ENCODE measurements at regions not wholly inside any gene's neighbourhood (a gene's known extent, or its start where the extent isn't known, plus 50 kb on each side); places are given as distances from the start of the nearest gene placed in this dataset.
A peak's percentile ranks its signal among the peaks of the same experiment; 100 is the strongest.

DNA sequence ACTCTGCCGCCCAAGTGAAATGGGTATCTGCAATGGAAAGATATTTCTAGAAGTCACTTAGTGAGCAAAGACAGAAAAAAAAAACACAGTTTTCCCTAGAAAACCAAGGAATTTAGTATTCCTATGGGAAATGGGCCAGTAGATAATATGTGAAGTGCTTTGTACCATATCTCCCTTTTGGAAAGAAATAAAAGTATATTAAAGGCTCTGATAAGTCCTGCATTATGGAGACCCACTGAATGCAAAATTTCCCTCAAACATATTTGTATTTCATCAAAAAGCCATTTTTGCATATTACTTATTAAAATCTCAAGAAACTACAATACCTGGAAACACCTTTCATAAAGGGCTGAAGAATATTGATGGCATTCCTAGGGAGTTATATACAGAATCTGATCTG, 51.6 kb upstream of the DYNLRB2 start:
- no peak for DNase-seq
- in situ Hi-C loops (cut with HindIII; ENCODE audit: low pct_ligation_motif_present, low pct_unique_long_range_greater_than_20kb, low sequenced_read_pairs), result no loop called here

DNA sequence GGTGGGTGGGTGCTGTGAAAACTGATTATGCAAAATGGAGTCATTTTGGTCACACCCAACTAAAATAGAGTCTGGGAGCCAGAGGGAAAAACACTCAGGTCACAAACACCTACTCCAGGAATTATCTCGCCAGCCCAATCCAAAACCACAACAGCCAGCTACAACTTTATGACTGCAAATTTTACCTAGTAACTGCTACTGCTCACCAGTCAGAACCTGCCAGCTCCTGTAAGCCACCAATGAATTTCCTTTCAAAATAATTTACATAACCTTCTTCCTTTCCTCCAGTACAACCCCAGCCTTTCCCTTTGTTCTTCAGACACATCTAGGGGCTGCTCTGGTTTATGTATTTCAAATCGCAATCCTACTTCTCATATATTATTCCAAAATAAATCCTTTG, 52.6 kb upstream of the DYNLRB2 start:
- in situ Hi-C loops (cut with HindIII; ENCODE audit: low pct_ligation_motif_present, low pct_unique_long_range_greater_than_20kb, low sequenced_read_pairs), result no loop called here
- no peak for DNase-seq

DNA sequence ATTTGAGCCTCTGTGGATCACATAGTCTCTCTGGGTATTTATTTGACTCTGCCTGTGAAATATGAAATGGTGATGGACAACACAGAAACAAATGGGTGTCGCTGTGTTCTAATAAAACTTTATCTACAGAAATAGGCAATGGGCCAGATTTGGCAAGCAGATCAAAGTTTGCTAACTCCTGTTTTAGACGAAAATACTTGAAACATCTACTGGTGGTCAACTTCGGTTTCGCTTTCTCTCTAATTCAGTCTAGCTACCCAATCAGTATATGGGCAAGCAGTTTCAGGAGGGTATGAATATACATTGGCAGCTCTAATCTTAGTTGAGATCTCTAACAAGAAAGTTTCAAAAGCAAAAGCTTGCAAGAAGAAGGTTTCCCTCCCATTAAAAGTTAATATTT, 60.1 kb upstream of the DYNLRB2 start:
- no peak for DNase-seq
- in situ Hi-C loops (cut with HindIII; ENCODE audit: low pct_ligation_motif_present, low pct_unique_long_range_greater_than_20kb, low sequenced_read_pairs), result no loop called here

DNA sequence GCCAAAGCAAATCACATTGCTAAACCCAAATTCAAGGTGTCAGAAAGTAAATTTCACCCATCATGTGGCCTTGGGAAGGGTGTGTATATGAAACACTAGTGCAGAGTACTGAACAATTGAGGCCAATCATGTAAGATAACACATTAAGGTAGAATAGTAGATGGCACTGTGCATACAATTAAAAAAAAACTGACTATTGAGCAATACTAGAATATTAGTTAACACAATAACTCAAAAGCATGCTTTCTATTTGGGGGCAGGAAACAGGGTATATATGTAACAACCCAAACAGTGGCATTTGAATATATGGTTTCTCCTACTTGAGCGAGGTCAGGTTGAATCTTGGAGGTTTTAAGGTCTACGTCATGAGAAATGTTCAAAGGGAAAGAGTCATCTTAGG, 63.0 kb upstream of the DYNLRB2 start:
- in situ Hi-C loops (cut with HindIII; ENCODE audit: low pct_ligation_motif_present, low pct_unique_long_range_greater_than_20kb, low sequenced_read_pairs), result no loop called here
- DNase-seq, result no peak

DNA sequence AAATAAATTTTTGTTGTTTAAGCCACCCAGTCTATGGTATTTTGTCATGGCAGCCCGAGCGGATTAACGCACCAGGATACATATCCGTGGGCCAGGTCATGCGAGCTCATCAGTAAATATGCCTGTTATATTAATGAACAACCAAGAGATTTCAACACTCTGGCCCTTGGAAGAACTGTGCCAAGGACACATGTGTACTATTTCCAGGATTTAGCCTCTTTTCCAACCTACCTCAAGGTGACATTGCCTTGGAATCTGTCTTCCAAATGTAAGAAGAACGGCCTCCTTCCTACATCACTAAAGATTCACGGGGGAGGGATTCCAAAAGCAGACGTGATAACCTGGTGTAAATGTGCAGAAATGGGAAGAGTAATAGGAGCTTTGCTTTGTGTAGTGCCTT, 72.8 kb upstream of the DYNLRB2 start:
- no peak for DNase-seq
- in situ Hi-C loops (cut with HindIII; ENCODE audit: low pct_ligation_motif_present, low pct_unique_long_range_greater_than_20kb, low sequenced_read_pairs), result no loop called here

DNA sequence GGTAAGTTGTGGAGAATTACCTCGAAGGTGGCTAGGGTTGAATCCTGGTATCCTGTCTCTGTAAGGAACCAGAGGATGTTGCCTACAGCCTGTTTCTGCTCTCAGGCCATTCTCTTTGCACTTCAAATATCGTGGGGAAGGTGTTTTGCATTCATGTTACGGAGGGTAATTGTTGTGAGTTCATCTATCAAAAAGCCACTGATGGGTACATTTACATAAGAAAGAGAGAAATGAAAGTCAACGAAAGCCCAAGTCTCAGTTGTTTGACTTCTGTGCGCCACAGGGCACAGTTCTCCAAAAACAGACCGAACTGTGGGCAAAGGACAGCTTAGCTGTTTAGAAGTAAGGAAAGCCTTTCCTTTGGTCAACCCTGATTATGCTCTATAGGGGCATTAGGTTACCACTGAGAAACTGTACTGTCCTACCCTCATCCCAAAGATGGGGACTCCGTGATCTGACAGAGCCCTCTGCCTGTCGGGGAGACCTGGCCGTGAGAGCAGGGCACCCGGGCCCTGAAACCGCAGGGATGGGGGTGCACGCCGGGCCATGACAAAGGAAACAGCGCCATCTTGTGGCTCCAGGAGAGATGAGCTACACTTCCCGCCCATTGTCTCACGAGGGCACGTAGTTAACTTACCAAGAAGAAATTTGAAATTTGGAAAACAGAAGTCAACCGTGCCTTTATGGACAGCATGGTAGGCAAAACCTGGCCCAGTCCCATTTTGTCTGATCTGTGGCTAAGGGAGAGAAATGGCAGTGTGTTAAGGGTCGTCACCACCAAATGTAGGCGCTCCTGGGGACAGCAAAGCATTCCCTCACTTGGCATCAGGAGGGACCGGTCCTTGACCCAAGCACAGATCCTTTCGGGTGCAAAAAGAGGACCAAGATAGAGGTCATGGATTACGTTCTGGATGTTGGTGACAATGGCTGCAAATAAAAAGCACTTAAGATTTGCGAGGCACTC, 74.5 kb upstream of the DYNLRB2 start:
- peak; percentile 72 for DNase-seq
- in situ Hi-C loops (cut with HindIII; ENCODE audit: low pct_ligation_motif_present, low pct_unique_long_range_greater_than_20kb, low sequenced_read_pairs), result no loop called here

DNA sequence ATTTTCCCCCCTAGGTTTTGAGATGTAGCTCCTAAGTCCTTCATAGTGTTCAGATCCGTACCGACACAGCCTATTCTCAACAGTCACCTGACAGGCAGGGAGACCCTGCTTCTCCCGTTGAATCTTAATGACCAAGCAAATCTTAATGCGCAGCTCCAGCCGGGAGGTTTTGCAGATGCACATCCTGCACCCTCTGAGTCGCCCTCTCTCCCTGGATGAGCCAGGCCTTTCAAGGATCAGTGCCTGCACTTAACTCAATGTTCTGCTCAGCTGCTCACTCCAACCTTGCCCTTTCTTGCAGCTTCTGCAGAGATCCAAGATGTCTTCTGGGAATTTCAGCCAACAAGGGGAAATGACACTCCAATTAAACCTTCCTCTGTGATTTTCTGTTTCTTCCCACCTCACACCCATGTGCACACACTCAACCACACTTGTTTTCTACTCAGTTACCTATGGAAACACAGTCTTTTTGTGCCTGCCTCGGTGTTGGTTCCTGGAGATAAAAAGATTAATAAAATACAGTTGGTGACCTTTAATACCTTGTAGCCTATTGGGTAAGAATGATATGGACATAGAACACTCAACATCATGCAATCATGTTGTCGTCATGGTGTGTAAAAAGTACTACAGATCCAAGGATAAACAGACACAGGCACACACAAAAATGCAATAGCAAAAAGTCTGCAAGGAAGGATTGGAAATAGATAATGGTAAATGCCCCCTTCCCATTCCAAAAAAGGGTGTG, 76.9 kb upstream of the DYNLRB2 start:
- in situ Hi-C loops (cut with HindIII; ENCODE audit: low pct_ligation_motif_present, low pct_unique_long_range_greater_than_20kb, low sequenced_read_pairs), result no loop called here
- DNase-seq, result peak; percentile 20

DNA sequence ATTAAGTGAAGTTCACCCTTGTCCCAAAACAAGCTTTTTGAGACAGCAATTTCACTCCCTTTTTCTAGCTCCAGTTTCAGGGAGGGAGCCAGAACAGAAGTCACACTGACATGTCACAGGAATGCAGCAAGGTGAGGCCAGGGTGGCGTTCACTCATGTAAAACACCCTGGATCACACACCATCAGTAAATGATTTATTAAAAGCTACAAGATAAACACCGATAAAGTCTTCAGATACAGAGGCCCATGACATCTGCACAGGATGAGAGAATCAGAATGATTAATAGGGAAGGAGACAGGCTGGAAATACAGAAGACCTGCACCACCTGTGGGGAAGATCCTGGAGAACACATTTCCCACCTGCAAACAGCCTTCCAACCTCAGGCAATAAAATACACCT, 77.5 kb upstream of the DYNLRB2 start:
- in situ Hi-C loops (cut with HindIII; ENCODE audit: low pct_ligation_motif_present, low pct_unique_long_range_greater_than_20kb, low sequenced_read_pairs), result no loop called here
- DNase-seq, result no peak

DNA sequence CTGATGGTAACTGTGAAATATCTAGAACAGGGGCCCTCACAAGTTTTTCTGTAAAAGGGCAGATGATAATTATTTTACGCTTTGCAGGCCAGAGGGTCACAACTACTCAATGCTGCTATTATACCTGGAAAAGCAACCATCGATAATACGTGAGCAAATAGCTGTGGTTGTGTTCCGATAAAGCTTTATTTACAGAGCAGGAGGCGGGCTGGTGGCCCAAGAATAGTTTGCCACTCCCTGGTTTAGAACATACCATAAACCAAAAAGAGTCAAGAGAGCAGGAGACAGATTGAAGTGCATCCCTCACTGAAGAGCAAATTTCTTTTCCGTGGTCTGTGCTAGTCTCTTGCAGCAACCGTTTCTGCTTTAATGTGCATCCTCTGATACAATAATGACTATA, 77.9 kb upstream of the DYNLRB2 start:
- DNase-seq, result no peak
- in situ Hi-C loops (cut with HindIII; ENCODE audit: low pct_ligation_motif_present, low pct_unique_long_range_greater_than_20kb, low sequenced_read_pairs), result no loop called here

DNA sequence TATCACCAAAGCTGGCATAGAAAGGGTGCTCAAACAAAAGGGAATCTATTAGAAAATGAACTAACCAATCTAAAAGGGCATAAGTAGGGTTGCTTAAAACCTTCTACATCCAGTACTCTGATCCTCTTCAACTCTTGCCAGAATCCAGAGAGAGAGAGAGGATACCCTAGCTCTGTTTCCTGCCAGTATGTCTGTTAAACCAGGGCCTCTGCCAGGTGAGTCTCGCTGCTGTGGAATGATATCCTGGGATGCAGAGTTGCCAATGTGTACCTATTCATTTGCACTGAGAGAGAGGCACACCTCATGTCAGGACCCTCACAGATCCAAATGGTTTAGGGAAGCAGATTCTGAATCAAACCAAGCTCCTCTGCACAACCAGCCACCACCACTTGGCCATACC, 79.8 kb upstream of the DYNLRB2 start:
- no peak for DNase-seq
- in situ Hi-C loops (cut with HindIII; ENCODE audit: low pct_ligation_motif_present, low pct_unique_long_range_greater_than_20kb, low sequenced_read_pairs), result no loop called here

DNA sequence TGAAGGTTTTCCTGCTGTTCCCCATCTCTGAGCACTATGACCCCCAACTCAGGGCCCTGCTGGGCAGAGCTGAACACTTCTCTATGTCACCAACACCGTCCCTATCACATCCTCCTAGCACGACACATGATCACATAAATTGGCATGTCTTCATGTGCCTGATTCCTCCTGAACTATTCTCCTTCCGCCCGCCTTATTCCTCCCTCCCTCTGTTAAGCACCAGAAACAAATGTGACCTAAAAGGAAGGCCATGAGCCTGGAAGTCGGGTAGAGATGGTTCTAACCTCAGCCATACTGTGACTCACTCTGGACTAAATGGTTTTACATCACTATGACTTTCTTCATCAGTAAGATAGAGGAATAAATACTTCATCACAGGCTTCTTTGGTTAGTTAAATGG, 80.8 kb upstream of the DYNLRB2 start:
- in situ Hi-C loops (cut with HindIII; ENCODE audit: low pct_ligation_motif_present, low pct_unique_long_range_greater_than_20kb, low sequenced_read_pairs), result no loop called here

DNA sequence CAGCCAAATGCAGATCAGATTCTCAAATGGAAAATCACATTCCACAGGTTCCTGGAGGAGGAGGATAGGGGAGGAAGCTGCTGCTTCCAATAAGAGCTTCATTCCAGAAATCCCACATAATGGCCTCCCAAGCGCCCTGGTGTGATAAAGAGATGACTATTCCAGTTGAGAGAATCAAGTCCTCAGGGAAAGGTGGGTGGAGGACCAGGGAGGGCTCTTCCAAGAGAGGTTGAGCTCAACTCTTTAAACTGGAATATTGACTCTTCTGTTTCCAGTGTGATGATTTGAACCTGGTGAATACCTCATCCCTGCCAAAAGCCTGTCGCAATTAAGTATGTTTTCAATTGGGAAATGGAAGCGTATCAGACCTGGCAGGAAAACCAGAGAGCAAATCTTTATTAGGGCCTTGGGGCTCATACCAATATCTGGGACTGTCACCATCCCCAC, 81.4 kb upstream of the DYNLRB2 start:
- DNase-seq, result no peak
- in situ Hi-C loops (cut with HindIII; ENCODE audit: low pct_ligation_motif_present, low pct_unique_long_range_greater_than_20kb, low sequenced_read_pairs), result no loop called here

More for the DNA sequence above, 80.8 kb upstream of the DYNLRB2 start:
- no peak for DNase-seq

DNA sequence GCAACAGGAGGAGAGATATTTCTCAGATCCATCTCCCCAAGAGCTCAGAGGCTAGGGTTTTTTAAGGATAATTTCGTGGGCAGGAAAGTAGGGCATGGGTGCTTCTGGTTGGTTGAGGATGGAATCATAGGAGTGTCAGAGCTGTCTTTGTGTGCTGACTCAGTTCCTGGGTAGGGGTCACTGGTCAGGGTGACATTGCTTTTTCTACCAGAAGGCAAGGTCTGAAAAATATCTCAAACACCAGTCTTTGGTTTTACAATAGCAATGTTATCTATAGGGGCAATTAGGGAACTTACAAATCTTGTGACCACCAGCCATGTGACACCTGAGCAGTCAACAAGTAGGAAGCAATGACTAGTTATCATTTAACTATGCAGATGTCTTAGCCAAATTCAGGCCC, 82.9 kb upstream of the DYNLRB2 start:
- in situ Hi-C loops (cut with HindIII; ENCODE audit: low pct_ligation_motif_present, low pct_unique_long_range_greater_than_20kb, low sequenced_read_pairs), result no loop called here
- no peak for DNase-seq

DNA sequence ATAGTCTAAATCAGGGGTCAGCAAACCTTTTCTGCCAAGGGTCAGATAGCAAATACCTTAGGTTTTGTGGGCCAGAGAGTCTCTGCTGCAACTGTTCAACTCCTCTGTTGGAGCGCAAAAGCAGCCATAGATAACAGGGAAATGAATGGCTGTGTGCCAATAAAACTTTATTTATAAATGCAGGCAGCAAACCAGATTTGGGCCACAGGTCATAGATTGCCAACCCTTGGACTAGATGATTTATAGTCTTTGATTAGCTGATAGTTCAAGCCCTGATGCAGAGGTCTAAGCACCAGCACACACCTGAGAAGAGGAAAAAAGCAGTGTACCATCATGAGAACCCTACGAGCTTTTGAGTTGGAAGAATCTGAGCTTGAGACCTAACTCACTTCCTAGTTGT, 86.0 kb upstream of the DYNLRB2 start:
- DNase-seq, result no peak
- in situ Hi-C loops (cut with HindIII; ENCODE audit: low pct_ligation_motif_present, low pct_unique_long_range_greater_than_20kb, low sequenced_read_pairs), result no loop called here

DNA sequence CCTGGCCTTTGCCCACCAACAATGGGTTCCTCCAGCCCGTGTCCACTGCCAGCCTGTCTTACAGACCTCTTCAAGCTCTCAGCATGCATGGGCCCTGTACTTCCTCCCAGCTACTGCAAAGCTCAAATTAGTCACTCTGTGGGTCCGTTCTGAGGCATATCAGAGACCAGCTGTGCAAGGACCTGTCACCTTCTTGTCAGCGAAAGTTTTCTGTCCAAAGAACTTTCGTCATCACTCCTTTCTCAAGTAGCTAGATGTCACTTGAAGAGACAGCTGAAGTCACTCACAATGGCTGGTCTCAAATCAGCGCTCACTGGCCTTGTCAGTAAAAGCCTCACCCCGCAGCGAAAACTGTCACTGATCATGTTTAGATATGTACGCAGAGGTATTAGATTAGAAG, 91.4 kb upstream of the DYNLRB2 start:
- DNase-seq, result no peak
- in situ Hi-C loops (cut with HindIII; ENCODE audit: low pct_ligation_motif_present, low pct_unique_long_range_greater_than_20kb, low sequenced_read_pairs), result no loop called here

DNA sequence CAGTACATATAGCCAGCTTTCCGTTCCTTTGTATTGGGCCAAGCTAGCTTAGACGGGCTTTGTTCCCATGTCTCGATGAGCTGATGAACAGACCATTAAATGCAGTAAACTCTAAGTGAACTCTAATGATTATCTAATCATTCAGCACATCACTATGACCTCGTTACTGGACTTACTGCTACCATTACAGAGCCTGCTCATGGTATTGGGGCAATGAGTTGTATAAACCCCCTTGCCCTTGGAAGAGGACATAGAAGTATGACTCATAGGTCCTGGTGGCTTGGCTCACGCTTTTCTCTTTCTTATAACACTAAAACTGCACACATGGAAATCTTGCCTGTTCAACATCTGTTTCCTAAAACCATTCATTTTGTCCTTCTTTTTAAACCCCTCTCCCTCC, 93.6 kb upstream of the DYNLRB2 start:
- DNase-seq, result no peak
- in situ Hi-C loops (cut with HindIII; ENCODE audit: low pct_ligation_motif_present, low pct_unique_long_range_greater_than_20kb, low sequenced_read_pairs), result no loop called here

DNA sequence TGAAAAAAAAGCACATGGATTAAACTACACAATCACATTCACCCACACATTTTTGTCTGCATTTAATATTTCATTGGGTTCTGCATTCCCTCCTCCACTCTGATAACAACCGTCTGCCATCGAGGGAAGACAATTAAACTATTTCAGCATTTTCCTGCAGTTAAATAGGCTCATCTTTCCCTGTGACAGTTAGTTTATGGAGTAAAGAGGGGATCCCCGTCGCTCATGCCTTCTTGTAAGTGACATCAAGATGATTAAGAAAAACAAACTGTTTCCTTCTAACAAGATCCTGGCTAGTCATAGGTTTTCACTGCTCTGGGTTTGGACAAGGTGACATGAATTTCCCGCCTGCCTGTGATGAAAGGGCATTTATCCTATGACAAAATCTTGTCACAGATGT, 98.0 kb upstream of the DYNLRB2 start:
- in situ Hi-C loops (cut with HindIII; ENCODE audit: low pct_ligation_motif_present, low pct_unique_long_range_greater_than_20kb, low sequenced_read_pairs), result no loop called here
- no peak for DNase-seq

DNA sequence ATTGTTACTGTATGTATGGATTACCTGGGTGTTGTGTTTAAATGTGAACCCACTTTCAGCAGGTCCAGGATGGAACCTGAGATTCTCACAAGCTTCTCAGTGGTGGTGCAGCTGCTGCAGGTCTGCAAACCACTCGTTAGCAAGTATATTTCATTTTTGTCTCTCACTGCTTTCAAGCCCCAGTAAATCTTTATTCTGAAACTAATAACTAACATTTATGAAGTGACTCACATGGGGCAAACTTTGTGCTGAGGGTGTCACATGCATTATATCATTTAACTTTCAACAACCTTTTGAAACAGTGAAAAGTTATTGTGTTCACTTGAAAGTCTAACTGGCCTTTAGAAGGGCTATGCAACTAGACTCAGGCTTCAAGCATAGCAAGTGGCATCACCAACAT, 98.9 kb upstream of the DYNLRB2 start:
- in situ Hi-C loops (cut with HindIII; ENCODE audit: low pct_ligation_motif_present, low pct_unique_long_range_greater_than_20kb, low sequenced_read_pairs), result no loop called here
- no peak for DNase-seq

DNA sequence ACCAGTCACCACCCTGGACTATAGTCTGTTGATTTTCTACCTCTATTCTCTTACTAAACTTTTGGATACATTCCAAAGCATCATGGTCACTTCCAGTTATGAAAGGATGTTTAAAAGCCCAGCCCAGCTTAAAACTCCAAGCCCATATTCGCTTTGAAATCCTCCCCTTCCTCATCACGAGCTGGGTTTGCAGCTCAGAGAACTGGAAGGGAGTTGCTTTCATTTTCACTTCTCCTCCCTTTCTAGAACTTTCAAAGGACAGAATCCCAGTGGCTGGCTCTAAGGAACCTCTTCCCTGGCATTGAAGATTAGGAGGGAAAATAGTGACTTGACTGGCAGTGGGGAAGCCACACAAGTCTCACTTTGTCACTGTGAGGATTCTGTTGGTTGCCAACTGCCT, 100.1 kb upstream of the DYNLRB2 start:
- DNase-seq, result no peak
- in situ Hi-C loops (cut with HindIII; ENCODE audit: low pct_ligation_motif_present, low pct_unique_long_range_greater_than_20kb, low sequenced_read_pairs), result no loop called here

DNA sequence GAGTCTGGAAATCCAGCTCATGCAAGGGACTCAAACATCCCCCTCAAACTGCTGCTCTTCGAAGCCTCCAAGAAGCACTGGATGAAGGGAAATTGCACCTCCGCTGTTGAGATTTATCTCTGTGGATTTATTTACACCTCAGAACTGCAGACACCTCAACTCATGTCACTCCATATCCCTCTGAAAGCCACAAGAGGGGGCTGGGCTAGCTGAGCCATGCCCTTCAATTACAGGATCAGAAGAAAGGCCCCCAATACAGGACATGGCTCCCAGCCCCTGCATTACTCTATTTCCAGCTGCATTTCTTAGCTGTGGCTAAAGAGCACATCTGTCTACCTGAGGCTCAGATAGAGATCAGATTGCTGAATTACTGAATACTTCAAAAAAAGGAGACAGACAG, 103.1 kb upstream of the DYNLRB2 start:
- in situ Hi-C loops (cut with HindIII; ENCODE audit: low pct_ligation_motif_present, low pct_unique_long_range_greater_than_20kb, low sequenced_read_pairs), result no loop called here
- DNase-seq, result no peak

All from ACHN (cell line).